Calu3 (cell line): ENCODE measurements at regions not wholly inside any gene's neighbourhood (a gene's known extent, or its start where the extent isn't known, plus 50 kb on each side); places are given as distances from the start of the nearest gene placed in this dataset.

Source experiments
- BruUV-seq: library from RNA; stranded (reverse); fragments of 400-500 nt; replicated peaks from 2 replicates; lab custom pipeline; 2021; lab: Mats Ljungman, UMichigan
- CTCF ChIA-PET: fragments of 300-600 bp; sonication (Branson Sonifier 250); formaldehyde crosslinking; loops from one replicate; lab custom pipeline; 2022; ENCODE audit warnings: antibody characterized with exemption; lab: Charles Lee
- DNase-seq: peaks from one replicate; pipeline ENCODE4 v3.0.0; 2022
- H3K27ac Mint-ChIP-seq: one replicate; pipeline ENCODE4 v1.8.0; 2022; ENCODE audit warnings: mixed read lengths; ENCODE audit not compliant: unreplicated experiment
- H3K27me3 Mint-ChIP-seq: one replicate; pipeline ENCODE4 v1.8.0; 2022; ENCODE audit warnings: mixed read lengths; ENCODE audit not compliant: unreplicated experiment
- H3K36me3 Mint-ChIP-seq: one replicate; pipeline ENCODE4 v1.8.0; 2022; ENCODE audit warnings: mild to moderate bottlenecking, moderate library complexity, mixed read lengths; ENCODE audit not compliant: insufficient read depth, unreplicated experiment
- H3K4me1 Mint-ChIP-seq: one replicate; pipeline ENCODE4 v1.8.0; 2022; ENCODE audit warnings: mild to moderate bottlenecking, low read depth, mixed read lengths; ENCODE audit not compliant: unreplicated experiment
- H3K4me3 Mint-ChIP-seq: one replicate; pipeline ENCODE4 v1.8.0; 2022; ENCODE audit warnings: mild to moderate bottlenecking, low read depth, moderate library complexity, mixed read lengths; ENCODE audit not compliant: unreplicated experiment
- H3K9me3 Mint-ChIP-seq: one replicate; pipeline ENCODE4 v1.8.0; 2022; ENCODE audit warnings: low read depth, mixed read lengths; ENCODE audit not compliant: unreplicated experiment
- intact Hi-C: fragments of 100-400 bp; cut with micrococcal nuclease; formaldehyde crosslinking; loops from one replicate; pipeline ENCODE4 v1.10.0; 2022; ENCODE audit not compliant: unreplicated experiment
- TF ChIP-seq, protein P1 (sequence below): fragments of 200-600 bp; IDR thresholded peaks from one replicate; pipeline ENCODE4 v1.8.0; 2022; ENCODE audit warnings: antibody characterized with exemption; ENCODE audit not compliant: unreplicated experiment

DNA sequence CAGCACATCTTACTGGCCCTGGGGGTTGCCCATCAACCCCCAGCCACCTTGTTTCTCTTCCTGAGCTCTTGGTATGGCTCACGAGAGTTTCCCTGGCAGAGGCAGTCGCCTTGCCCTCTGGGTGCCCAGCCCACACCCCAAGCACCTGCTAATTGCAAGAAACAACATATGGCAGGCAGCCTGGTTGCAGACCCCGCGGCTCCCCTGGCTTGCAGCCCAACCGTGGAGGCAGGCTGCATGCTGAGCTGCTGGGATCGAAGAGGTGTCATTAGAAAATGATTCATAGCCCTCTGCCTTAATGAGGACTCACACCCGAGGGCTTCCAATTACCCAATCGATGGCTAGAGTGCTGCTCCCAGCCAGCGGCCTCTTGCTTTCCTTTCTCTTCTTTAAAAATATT lies 115.7 kb downstream of the TMEM114 start:
- TF ChIP-seq, protein P1, sequence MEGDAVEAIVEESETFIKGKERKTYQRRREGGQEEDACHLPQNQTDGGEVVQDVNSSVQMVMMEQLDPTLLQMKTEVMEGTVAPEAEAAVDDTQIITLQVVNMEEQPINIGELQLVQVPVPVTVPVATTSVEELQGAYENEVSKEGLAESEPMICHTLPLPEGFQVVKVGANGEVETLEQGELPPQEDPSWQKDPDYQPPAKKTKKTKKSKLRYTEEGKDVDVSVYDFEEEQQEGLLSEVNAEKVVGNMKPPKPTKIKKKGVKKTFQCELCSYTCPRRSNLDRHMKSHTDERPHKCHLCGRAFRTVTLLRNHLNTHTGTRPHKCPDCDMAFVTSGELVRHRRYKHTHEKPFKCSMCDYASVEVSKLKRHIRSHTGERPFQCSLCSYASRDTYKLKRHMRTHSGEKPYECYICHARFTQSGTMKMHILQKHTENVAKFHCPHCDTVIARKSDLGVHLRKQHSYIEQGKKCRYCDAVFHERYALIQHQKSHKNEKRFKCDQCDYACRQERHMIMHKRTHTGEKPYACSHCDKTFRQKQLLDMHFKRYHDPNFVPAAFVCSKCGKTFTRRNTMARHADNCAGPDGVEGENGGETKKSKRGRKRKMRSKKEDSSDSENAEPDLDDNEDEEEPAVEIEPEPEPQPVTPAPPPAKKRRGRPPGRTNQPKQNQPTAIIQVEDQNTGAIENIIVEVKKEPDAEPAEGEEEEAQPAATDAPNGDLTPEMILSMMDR: no peak
- H3K4me3 Mint-ChIP-seq: no peak overlapping the region
- no peaks in the 10 kb centered on the region for H3K4me1 Mint-ChIP-seq
- no TSS peak for BruUV-seq
- peaks cover 68% of the 10 kb centered on the region for H3K27me3 Mint-ChIP-seq
- H3K27ac Mint-ChIP-seq: no peak overlapping the region
- intact Hi-C loops: no loop called here
- peak; percentile 2 for DNase-seq
- no peaks in the 10 kb centered on the region for H3K36me3 Mint-ChIP-seq
- CTCF ChIA-PET: no interaction called here
- H3K9me3 Mint-ChIP-seq: no peaks in the 10 kb centered on the region

DNA sequence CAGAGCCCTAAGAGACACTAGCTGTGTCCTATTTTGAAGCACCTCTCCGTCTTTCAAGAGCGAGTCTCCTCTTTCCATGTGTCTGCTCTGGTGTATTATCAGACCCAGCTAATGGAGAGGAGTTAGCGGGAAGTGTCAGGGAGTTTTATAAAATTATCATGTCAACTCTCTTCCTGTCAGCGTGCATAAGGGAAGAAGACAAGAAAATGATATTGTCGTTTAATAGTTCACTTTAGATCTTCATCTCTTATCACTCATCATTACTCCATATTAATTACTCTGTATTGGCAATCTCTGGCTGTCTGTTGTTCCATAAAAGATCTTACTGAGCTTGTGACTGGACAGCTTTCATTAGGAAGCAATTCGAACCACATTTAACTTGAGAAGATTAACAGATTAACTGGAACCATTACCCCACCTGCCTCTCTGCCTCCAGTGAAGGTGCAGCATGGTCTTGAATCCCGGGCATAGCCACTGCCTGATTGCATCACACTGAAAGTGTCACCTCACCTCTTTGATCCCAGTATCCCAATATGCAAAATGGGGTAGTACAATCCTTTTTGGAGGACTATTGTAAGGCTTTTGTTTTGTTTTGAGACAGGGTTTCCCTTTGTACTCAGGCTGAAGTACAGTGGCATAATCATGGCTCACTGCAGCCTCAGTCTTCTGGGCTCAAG lies 121.1 kb downstream of the TMEM114 start:
- intact Hi-C loops: no loop called here
- H3K4me3 Mint-ChIP-seq: no peak overlapping the region
- BruUV-seq: no TSS peak
- H3K9me3 Mint-ChIP-seq: no peaks in the 10 kb centered on the region
- TF ChIP-seq, protein P1: no peak
- CTCF ChIA-PET: no interaction called here
- peaks cover 66% of the 10 kb centered on the region for H3K27me3 Mint-ChIP-seq
- no peaks in the 10 kb centered on the region for H3K4me1 Mint-ChIP-seq
- no peak for DNase-seq
- no peaks in the 10 kb centered on the region for H3K36me3 Mint-ChIP-seq
- H3K27ac Mint-ChIP-seq: no peak overlapping the region

DNA sequence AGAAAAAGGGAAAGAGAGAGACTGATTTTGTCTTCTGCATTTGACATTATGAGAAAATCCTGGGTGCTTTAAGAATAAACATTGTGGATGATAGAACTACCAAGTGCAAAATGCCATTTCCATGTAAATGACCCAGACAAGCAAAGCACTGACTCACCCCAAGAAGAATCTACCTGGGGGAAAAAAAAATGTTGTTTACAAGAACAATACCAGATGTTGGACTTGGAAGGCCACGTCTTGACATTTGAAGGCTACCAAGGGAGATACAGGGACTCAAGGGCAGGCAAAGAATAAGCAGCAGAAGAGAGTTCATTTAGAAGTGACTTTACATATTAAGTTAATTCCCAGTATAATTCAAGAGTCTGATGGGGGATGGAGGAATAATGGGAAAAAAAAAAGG lies 125.3 kb downstream of the TMEM114 start:
- no peaks in the 10 kb centered on the region for H3K36me3 Mint-ChIP-seq
- intact Hi-C loops: no loop called here

DNA sequence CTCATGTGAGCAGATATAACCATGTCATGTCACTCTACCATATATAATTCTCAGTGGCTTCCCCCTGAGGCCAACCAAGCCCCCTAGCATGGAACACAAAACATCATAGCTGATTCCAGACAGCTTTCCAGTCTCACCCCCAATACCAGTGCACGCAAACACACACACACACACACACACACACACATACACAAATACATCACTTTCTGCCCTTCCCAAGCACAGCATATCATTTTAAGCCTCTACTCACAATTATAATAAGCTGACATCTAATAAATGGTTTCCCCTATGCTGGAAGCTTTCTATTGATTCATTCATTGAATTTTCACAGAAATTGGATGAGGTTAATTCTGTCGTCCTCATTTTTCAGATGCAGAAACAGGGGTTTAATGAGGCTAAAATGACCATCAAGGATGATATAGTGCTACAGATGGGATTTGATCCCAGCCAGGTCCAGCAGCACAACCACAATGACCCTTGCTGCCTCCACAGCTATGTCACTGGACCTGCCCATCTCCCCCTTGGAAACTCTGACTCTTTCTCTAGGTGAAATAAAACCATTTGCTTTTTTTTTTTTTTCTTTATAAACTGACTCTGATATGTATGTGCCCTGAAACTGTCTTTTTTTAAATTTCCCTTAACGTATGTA lies 131.1 kb downstream of the TMEM114 start:
- Mint-ChIP-seq H3K4me3 (no peak overlapping the region), H3K4me1 (no peaks in the 10 kb centered on the region), H3K9me3 (no peaks in the 10 kb centered on the region), H3K27me3 (peaks cover 48% of the 10 kb centered on the region), H3K36me3 (no peaks in the 10 kb centered on the region), H3K27ac (no peak overlapping the region)
- intact Hi-C loops: no loop called here
- TF ChIP-seq, protein P1: no peak
- CTCF ChIA-PET: no interaction called here
- no TSS peak for BruUV-seq
- DNase-seq: no peak

More for the DNA sequence above, 125.3 kb downstream of the TMEM114 start:
- Mint-ChIP-seq H3K27me3 (peaks cover 79% of the 10 kb centered on the region), H3K27ac (no peak overlapping the region), H3K4me1 (no peaks in the 10 kb centered on the region), H3K9me3 (no peaks in the 10 kb centered on the region), H3K4me3 (no peak overlapping the region)
- CTCF ChIA-PET: no interaction called here
- BruUV-seq: no TSS peak
- no peak for DNase-seq
- TF ChIP-seq, protein P1: no peak
